Pancreas (tissue), 10 donors: ENCODE measurements at regions not wholly inside any gene's neighbourhood (a gene's known extent, or its start where the extent isn't known, plus 50 kb on each side); places are given as distances from the start of the nearest gene placed in this dataset.

Experiments used
- ATAC-seq, 4 donors: fragments of 200-7000 bp; cut with Tn5 transposase; one replicate each; pipeline versions ENCODE4 v1.8.0 to v1.9.1; 2020; ENCODE audit warnings: mild to moderate bottlenecking in 4 of 4, moderate library complexity in 4 of 4
- DNase-seq, 6 donors: peaks; one replicate each; pipeline ENCODE4 v3.0.0-alpha.2; 2020
- FAIRE-seq: peaks from 2 replicates; lab custom pipeline; 2012; peaks lifted over from hg19 to GRCh38; lab: Jason Lieb, UNC
- H3K27ac ChIP-seq, 4 donors: fragments of 200-600 bp; sonication (generic); 1 replicate in 3 of 4; 2 replicates in 1 of 4; pipeline versions ENCODE4 v1.5.0 to v1.8.0; 2020
- H3K27me3 ChIP-seq, 4 donors: fragments of 200-600 bp; one replicate each; pipeline ENCODE4 v1.8.0; 2021
- H3K36me3 ChIP-seq, 3 donors: fragments of 200-600 bp; sonication (generic) in 1 of 3; one replicate each; pipeline versions ENCODE4 v1.5.0 to v1.8.0; 2020 to 2021
- H3K4me1 ChIP-seq, 3 donors: fragments of 200-600 bp; one replicate each; pipeline ENCODE4 v1.8.0; 2021
- H3K4me3 ChIP-seq, 4 donors: fragments of 200-600 bp; sonication (generic) in 2 of 4; one replicate each; pipeline versions ENCODE4 v1.5.0 to v1.8.0; 2020 to 2021
- H3K9me3 ChIP-seq, 4 donors: fragments of 200-600 bp; one replicate each; pipeline ENCODE4 v1.8.0; 2021
- WGBS, 2 donors: extraction: QIAGEN DNeasy Blood & Tissue Kit; methylation state at CpG; one replicate each; pipeline ENCODE4 v1.1.7; 2013; 5-methylcytosine and 5-hydroxymethylcytosine counted together
- intact Hi-C, 3 donors: fragments of 100-400 bp; cut with DNase I; formaldehyde crosslinking; loops; one replicate each; pipeline versions ENCODE4 v1.11.1 to v1.14.2; 2022
- TF ChIP-seq, protein P1 (sequence below), 4 donors: fragments of 200-600 bp; sonication (generic) in 3 of 4; IDR thresholded peaks; one replicate each; pipeline versions ENCODE4 v1.5.0 to v1.8.0; 2021; ENCODE audit warnings: antibody characterized with exemption in 4 of 4
- donor health status: healthy with polysubstance abuse.
- donor health status: DM: no; HTN: no; CAD: no; lungs with moderate emphysema.
- donor health status: DM: no; HTN: no; CAD: no.
- donor health status: control.
- donor health status: control.
- donor health status: Bipolar disorder and iron deficiency.
- donor health status: DM: yes; HTN: yes; CAD: no.
- donor health status: DM: no; HTN: no; CAD: no.
- donor health status: DM: no; HTN: no; CAD: no.
- donor health status: DM: yes; HTN: yes; CAD: no.

- Histone ChIP-seq H3K4me3 (no peak overlapping the region), H3K4me1 (no peaks in the 10 kb centered on the region), H3K36me3 (no peaks in the 10 kb centered on the region), H3K27ac (no peak overlapping the region), H3K9me3 (no peaks in the 10 kb centered on the region), H3K27me3 (no peaks in the 10 kb centered on the region)
- DNase-seq (no peak), ATAC-seq (no peak), FAIRE-seq (no peak)
- intact Hi-C loops = no loop called here
- TF ChIP-seq, protein P1, sequence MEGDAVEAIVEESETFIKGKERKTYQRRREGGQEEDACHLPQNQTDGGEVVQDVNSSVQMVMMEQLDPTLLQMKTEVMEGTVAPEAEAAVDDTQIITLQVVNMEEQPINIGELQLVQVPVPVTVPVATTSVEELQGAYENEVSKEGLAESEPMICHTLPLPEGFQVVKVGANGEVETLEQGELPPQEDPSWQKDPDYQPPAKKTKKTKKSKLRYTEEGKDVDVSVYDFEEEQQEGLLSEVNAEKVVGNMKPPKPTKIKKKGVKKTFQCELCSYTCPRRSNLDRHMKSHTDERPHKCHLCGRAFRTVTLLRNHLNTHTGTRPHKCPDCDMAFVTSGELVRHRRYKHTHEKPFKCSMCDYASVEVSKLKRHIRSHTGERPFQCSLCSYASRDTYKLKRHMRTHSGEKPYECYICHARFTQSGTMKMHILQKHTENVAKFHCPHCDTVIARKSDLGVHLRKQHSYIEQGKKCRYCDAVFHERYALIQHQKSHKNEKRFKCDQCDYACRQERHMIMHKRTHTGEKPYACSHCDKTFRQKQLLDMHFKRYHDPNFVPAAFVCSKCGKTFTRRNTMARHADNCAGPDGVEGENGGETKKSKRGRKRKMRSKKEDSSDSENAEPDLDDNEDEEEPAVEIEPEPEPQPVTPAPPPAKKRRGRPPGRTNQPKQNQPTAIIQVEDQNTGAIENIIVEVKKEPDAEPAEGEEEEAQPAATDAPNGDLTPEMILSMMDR (IDR thresholded peaks at IDR 0.05) = no peak
- 13 to 23% methylated on average over 1 of the region's 1 CpG for whole genome bisulfite sequencing, 2 donors
Observed at GRCh38 chr7:49346195-49346899, 422.0 kb downstream of the CDC14C start.

DNA sequence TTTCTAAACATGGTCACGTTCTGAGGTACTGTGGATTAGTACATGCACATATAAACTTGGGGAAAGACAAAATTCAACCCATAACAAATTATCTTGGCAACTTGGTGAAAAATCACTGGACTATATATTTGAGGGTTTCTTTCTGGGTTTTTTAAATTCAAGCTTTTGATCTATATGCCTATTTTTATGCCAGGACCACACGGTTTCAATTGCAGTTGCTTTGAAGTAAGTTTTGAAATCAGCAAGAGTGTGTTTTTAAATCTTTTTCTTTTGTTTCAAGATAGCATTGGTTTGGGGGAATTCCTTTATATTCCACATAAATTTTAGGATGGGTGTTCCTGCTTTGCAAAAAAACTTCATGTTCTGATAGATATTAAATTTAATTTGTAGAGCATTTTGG, 406.4 kb upstream of the VWC2 start:
- 32 to 45% methylated on average over 2 of the region's 2 CpGs for WGBS, 2 donors
- FAIRE-seq = no peak
- no peaks in the 10 kb centered on the region for H3K4me1 ChIP-seq

DNA sequence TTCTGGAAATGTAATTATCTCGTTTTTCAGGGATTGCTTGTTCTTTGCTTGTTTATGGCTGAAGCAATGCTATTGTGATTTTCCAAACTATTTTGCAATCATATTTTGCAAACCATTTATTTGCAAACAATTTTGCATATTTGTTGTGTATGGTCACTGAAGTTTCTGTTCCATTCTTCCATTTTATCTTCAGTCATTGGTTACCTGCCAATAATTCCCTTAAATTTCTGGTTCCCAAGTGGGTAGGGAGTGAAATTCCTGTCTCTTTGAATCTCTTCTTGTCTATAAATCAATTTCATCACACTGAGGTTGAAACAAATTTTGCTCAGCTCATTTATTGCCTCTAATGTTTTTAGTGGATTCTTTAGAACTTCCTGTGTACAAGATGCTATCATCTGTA, 401.7 kb upstream of the VWC2 start:
- no peak overlapping the region for H3K4me3 ChIP-seq
- no peaks in the 10 kb centered on the region for H3K36me3 ChIP-seq
- WGBS, 2 donors = 28 to 35% methylated on average over 1 of the region's 1 CpG
- DNase-seq (no peak), ATAC-seq (no peak), FAIRE-seq (no peak)
- TF ChIP-seq, protein P1 (IDR thresholded peaks at IDR 0.05) = no peak
- no peaks in the 10 kb centered on the region for H3K9me3 ChIP-seq
- H3K27ac ChIP-seq = no peak overlapping the region
- intact Hi-C loops = no loop called here
- H3K4me1 ChIP-seq = no peaks in the 10 kb centered on the region
- peaks cover 0 to 6% (median 0%) of the 10 kb centered on the region in 4 donors for H3K27me3 ChIP-seq

More for the DNA sequence above, 406.4 kb upstream of the VWC2 start:
- H3K9me3 ChIP-seq = no peaks in the 10 kb centered on the region
- H3K27ac ChIP-seq = no peak overlapping the region
- H3K4me3 ChIP-seq = no peak overlapping the region
- no peaks in the 10 kb centered on the region for H3K27me3 ChIP-seq
- TF ChIP-seq, protein P1 (IDR thresholded peaks at IDR 0.05) = no peak
- ATAC-seq (no peak), DNase-seq (no peak)
- intact Hi-C loops = no loop called here
- H3K36me3 ChIP-seq = no peaks in the 10 kb centered on the region

GRCh38 chr7:49376817-49377375, 396.5 kb upstream of the VWC2 start:
- H3K27me3 ChIP-seq = peaks cover 0 to 6% (median 0%) of the 10 kb centered on the region in 4 donors
- 40 to 51% methylated on average over 2 of the region's 2 CpGs for WGBS, 2 donors
- DNase-seq (no peak), FAIRE-seq (no peak), ATAC-seq (no peak)
- H3K36me3 ChIP-seq = no peaks in the 10 kb centered on the region
- no peak overlapping the region for H3K27ac ChIP-seq
- no peaks in the 10 kb centered on the region for H3K9me3 ChIP-seq
- intact Hi-C loops = no loop called here
- H3K4me3 ChIP-seq = no peak overlapping the region
- no peaks in the 10 kb centered on the region for H3K4me1 ChIP-seq
- TF ChIP-seq, protein P1 (IDR thresholded peaks at IDR 0.05) = no peak

- no peaks in the 10 kb centered on the region for H3K9me3 ChIP-seq
- H3K4me1 ChIP-seq = no peaks in the 10 kb centered on the region
- ATAC-seq (no peak), FAIRE-seq (no peak), DNase-seq (no peak)
- 52 to 81% methylated on average over 1 of the region's 1 CpG for WGBS, 2 donors
- H3K27ac ChIP-seq = no peak overlapping the region
- TF ChIP-seq, protein P1 (IDR thresholded peaks at IDR 0.05) = no peak
- intact Hi-C loops = no loop called here
- no peak overlapping the region for H3K4me3 ChIP-seq
- H3K27me3 ChIP-seq = no peaks in the 10 kb centered on the region
- H3K36me3 ChIP-seq = no peaks in the 10 kb centered on the region
Observed at GRCh38 chr7:49386792-49387191, 386.6 kb upstream of the VWC2 start.
